ENCODE measurements at regions not wholly inside any gene's neighbourhood (a gene's known extent, or its start where the extent isn't known, plus 50 kb on each side); places are given as distances from the start of the nearest gene placed in this dataset.

DNA sequence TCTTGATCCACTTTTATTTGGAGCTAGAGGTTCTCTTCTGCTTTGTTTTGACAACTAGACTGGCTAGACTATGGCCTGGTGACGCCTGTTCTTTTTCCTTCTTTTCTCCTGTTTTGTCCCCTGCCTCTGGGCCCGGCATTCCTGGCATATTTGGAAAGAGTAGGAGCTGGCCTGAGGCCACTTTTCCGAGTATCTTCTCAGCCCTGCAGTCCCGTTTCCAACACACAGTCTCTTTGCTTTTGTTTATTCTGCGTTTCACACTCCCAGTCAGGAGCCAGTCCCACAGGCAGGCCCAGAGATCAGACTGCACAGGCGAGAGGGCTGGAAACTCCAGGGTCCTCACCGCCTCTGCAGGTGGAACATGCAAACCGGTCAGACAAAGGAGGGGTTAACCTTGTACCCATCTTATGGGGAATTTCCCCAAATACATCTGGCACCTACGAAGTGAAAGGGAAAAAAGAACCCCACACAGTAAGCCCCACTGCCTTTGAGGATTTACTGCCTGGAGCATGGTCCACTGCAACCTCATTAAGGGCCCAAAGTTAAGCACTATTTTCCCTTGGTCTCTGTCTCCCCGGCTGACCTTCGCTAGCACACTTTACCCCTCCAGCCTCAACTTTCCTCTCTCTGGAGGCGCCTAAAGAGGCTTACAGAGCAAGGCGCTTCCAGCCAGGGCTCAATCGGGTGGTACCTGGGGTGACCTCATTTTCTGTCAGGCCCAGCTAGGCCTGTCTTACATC, 141.1 kb downstream of the TOMM20 start:
- TF ChIP-seq CTCF (tag by site-specific recombination; IDR thresholded peaks at IDR 0.05), result no peak
- TF ChIP-seq ZBTB21 (tag by site-specific recombination; IDR thresholded peaks at IDR 0.05), result no peak
- peak; percentile 27; the same call in 1 of the 2 replicates for TF ChIP-seq MZF1 (tag by site-specific recombination; IDR thresholded peaks at IDR 0.05; ENCODE audit: borderline replicate concordance)
- TF ChIP-seq, protein P1, sequence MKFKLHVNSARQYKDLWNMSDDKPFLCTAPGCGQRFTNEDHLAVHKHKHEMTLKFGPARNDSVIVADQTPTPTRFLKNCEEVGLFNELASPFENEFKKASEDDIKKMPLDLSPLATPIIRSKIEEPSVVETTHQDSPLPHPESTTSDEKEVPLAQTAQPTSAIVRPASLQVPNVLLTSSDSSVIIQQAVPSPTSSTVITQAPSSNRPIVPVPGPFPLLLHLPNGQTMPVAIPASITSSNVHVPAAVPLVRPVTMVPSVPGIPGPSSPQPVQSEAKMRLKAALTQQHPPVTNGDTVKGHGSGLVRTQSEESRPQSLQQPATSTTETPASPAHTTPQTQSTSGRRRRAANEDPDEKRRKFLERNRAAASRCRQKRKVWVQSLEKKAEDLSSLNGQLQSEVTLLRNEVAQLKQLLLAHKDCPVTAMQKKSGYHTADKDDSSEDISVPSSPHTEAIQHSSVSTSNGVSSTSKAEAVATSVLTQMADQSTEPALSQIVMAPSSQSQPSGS (tag by site-specific recombination; IDR thresholded peaks at IDR 0.05; ENCODE audit: low read depth), result no peak
- no peak for TF ChIP-seq ZBTB1 (tag by site-specific recombination; IDR thresholded peaks at IDR 0.05)
- TF ChIP-seq ZNF549 (tag by site-specific recombination; IDR thresholded peaks at IDR 0.05), result no peak
- no peak for TF ChIP-seq ZNF513 (tag by site-specific recombination; IDR thresholded peaks at IDR 0.05)
- TF ChIP-seq TCF7L2 (IDR thresholded peaks at IDR 0.05; ENCODE audit: borderline replicate concordance, low read depth, low read length), result no peak
- TF ChIP-seq ZNF214 (tag by site-specific recombination; IDR thresholded peaks at IDR 0.05; ENCODE audit: borderline replicate concordance), result no peak
- TF ChIP-seq GFI1B (tag by site-specific recombination; IDR thresholded peaks at IDR 0.05), result no peak

Data from HEK293 (cell line).